A673 (cell line): ENCODE measurements at regions not wholly inside any gene's neighbourhood (a gene's known extent, or its start where the extent isn't known, plus 50 kb on each side); places are given as distances from the start of the nearest gene placed in this dataset.

Experiments
- EZH2 ChIP-seq: fragments of 200-600 bp; sonication (generic); IDR thresholded peaks from 2 replicates; pipeline ENCODE4 v1.6.1; 2017; ENCODE audit warnings: borderline replicate concordance, low read depth, mild to moderate bottlenecking, mixed read lengths, antibody characterized with exemption, low read length; ENCODE audit not compliant: poor library complexity, severe bottlenecking
- TF ChIP-seq, protein P1 (sequence below): fragments of 300-800, 200-600 bp; sonication (generic); conservative IDR thresholded peaks from 2 replicates; pipeline ENCODE4 v1.5.1; 2017; ENCODE audit warnings: low read depth, mild to moderate bottlenecking, antibody characterized with exemption, low read length, moderate library complexity, mixed read lengths

DNA sequence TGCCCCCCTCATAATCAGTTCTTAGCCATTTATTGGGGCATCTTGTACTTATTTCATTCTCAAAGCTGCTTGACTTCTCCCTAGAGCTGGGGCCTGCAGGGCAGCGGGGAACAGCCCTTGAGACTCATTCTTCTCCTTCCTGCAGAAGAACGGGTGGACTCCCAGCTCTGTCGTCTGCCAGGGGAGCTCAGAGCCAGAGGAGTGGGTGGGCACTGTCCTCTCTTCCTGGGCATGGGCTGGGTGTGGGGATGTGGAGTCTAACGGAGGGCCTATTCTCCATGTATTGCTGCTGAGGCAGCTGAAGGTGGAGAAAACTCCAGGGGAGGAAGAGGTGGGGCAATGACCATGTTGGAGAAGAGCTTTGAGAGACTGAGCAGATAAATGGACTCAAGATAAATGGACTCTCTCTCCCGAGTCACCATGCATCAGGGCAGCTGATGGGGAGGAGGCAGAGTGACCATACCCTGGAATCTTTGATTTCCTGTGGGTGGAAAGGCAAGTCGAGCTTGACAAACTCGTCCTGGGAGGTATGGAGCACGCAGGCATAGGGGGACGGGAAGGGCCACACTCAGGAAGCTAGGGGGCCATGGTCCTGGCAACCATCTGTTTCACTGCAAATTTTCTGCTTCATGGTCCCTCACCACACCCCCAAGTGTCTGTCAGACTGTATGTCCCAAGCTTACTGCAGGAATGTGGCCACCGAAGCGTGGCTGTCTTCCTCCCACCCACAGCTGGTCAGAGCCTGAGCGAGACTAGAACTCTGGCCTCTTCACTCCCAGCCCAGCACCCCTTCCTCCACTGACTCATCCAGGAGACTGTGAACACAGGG is 56.9 kb upstream of the ATP2B4 start:
- TF ChIP-seq, protein P1, sequence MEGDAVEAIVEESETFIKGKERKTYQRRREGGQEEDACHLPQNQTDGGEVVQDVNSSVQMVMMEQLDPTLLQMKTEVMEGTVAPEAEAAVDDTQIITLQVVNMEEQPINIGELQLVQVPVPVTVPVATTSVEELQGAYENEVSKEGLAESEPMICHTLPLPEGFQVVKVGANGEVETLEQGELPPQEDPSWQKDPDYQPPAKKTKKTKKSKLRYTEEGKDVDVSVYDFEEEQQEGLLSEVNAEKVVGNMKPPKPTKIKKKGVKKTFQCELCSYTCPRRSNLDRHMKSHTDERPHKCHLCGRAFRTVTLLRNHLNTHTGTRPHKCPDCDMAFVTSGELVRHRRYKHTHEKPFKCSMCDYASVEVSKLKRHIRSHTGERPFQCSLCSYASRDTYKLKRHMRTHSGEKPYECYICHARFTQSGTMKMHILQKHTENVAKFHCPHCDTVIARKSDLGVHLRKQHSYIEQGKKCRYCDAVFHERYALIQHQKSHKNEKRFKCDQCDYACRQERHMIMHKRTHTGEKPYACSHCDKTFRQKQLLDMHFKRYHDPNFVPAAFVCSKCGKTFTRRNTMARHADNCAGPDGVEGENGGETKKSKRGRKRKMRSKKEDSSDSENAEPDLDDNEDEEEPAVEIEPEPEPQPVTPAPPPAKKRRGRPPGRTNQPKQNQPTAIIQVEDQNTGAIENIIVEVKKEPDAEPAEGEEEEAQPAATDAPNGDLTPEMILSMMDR: no peak
- no peak for TF ChIP-seq EZH2
